DOHH2 (cell line): ENCODE measurements at regions not wholly inside any gene's neighbourhood (a gene's known extent, or its start where the extent isn't known, plus 50 kb on each side); places are given as distances from the start of the nearest gene placed in this dataset.

ENCODE experiments used
- H3F3A ChIP-seq: fragments of 200-600 bp; sonication (generic), shearing (Covaris generic); 2 replicates; pipeline ENCODE4 v1.6.0; 2016; ENCODE audit warnings: antibody characterized with exemption, mild to moderate bottlenecking; ENCODE audit not compliant: control insufficient read depth, insufficient read depth
- H3K27ac ChIP-seq: fragments of 200-600 bp; sonication (generic); 2 replicates; pipeline ENCODE4 v1.5.1; 2014; ENCODE audit warnings: low read depth, mild to moderate bottlenecking, low read length, moderate library complexity
- H3K27me3 ChIP-seq: fragments of 200-600 bp; sonication (generic); 2 replicates; pipeline ENCODE4 v1.6.1; 2014; ENCODE audit warnings: mild to moderate bottlenecking, low read length, mixed read lengths; ENCODE audit not compliant: control insufficient read depth
- H3K36me3 ChIP-seq: fragments of 200-600 bp; sonication (generic); 2 replicates; pipeline ENCODE4 v1.6.1; 2014; ENCODE audit warnings: mild to moderate bottlenecking, low read length, moderate library complexity, mixed read lengths; ENCODE audit not compliant: control insufficient read depth
- H3K4me1 ChIP-seq: fragments of 200-600 bp; sonication (generic); 2 replicates; pipeline ENCODE4 v1.6.1; 2014; ENCODE audit warnings: mild to moderate bottlenecking, low read length, mixed read lengths; ENCODE audit not compliant: control insufficient read depth
- H3K4me2 ChIP-seq: fragments of 200-600 bp; sonication (generic); 2 replicates; pipeline ENCODE4 v1.6.0; 2014; ENCODE audit warnings: mild to moderate bottlenecking, low read length, moderate library complexity
- H3K4me3 ChIP-seq: fragments of 200-600 bp; sonication (generic); 2 replicates; pipeline ENCODE4 v1.5.1; 2014; ENCODE audit warnings: mild to moderate bottlenecking, low read length, mixed read lengths
- H3K79me2 ChIP-seq: fragments of 200-600 bp; sonication (generic); 2 replicates; pipeline ENCODE4 v1.6.1; 2014; ENCODE audit warnings: mild to moderate bottlenecking, low read length, mixed read lengths; ENCODE audit not compliant: control insufficient read depth
- H3K9me2 ChIP-seq: fragments of 200-600 bp; sonication (generic); replicated peaks from 2 replicates; pipeline ENCODE4 v1.6.1; 2014; ENCODE audit warnings: mild to moderate bottlenecking, low read length, mixed read lengths; ENCODE audit not compliant: control insufficient read depth
- H3K9me3 ChIP-seq: fragments of 200-600 bp; sonication (generic); 2 replicates; pipeline ENCODE4 v1.6.1; 2014; ENCODE audit warnings: antibody characterized with exemption, low read length, mixed read lengths; ENCODE audit not compliant: control insufficient read depth, insufficient read depth
- H4K20me1 ChIP-seq: fragments of 200-600 bp; sonication (generic); 2 replicates; pipeline ENCODE4 v1.6.0; 2014; ENCODE audit warnings: low read depth, mild to moderate bottlenecking, antibody characterized with exemption, low read length, moderate library complexity; ENCODE audit not compliant: control insufficient read depth, insufficient read depth
- CTCF ChIP-seq: fragments of 200-600 bp; sonication (generic); IDR thresholded peaks from one replicate; pipeline ENCODE4 v1.5.1; 2014; ENCODE audit warnings: antibody characterized with exemption, mild to moderate bottlenecking, low read depth, low read length; ENCODE audit not compliant: poor library complexity, severe bottlenecking
- EZH2phosphoT487 ChIP-seq: fragments of 200-600 bp; sonication (generic); IDR thresholded peaks from 2 replicates; pipeline ENCODE4 v1.6.1; 2017; ENCODE audit warnings: borderline replicate concordance, mild to moderate bottlenecking, antibody characterized with exemption, low read length, moderate library complexity, mixed read lengths

GRCh38 chr11:33615751-33616150 lies 84.9 kb downstream of the C11orf91 start:
- no peak overlapping the region for H3K4me2 ChIP-seq
- no peaks in the 10 kb centered on the region for H3F3A ChIP-seq
- H3K4me1 ChIP-seq = no peaks in the 10 kb centered on the region
- no peak overlapping the region for H3K27ac ChIP-seq
- no peaks in the 10 kb centered on the region for H3K9me3 ChIP-seq
- no peak overlapping the region for H3K4me3 ChIP-seq
- H4K20me1 ChIP-seq = no peaks in the 10 kb centered on the region
- TF ChIP-seq CTCF = no peak
- no peak for TF ChIP-seq EZH2phosphoT487
- no peaks in the 10 kb centered on the region for H3K79me2 ChIP-seq
- H3K36me3 ChIP-seq = peaks cover 10% of the 10 kb centered on the region; the same call in 1 of the 2 replicates
- H3K27me3 ChIP-seq = no peaks in the 10 kb centered on the region
- H3K9me2 ChIP-seq = no peaks in the 10 kb centered on the region

- Histone ChIP-seq H3K4me1 (no peaks in the 10 kb centered on the region), H3K27me3 (no peaks in the 10 kb centered on the region), H4K20me1 (no peaks in the 10 kb centered on the region)
Observed at GRCh38 chr11:33613404-33613803, 87.2 kb downstream of the C11orf91 start.

GRCh38 chr11:33610903-33611302 lies 89.7 kb downstream of the C11orf91 start:
- Histone ChIP-seq H3K4me3 (no peak overlapping the region), H3F3A (no peaks in the 10 kb centered on the region), H3K9me2 (no peaks in the 10 kb centered on the region), H3K27ac (no peak overlapping the region), H4K20me1 (no peaks in the 10 kb centered on the region), H3K79me2 (no peaks in the 10 kb centered on the region), H3K9me3 (no peaks in the 10 kb centered on the region), H3K27me3 (no peaks in the 10 kb centered on the region), H3K4me2 (no peak overlapping the region), H3K36me3 (peaks cover 13% of the 10 kb centered on the region), H3K4me1 (no peaks in the 10 kb centered on the region)
- TF ChIP-seq EZH2phosphoT487 (no peak), CTCF (no peak)

More at GRCh38 chr11:33613404-33613803, 87.2 kb downstream of the C11orf91 start:
- H3K9me2 ChIP-seq = no peaks in the 10 kb centered on the region
- H3K9me3 ChIP-seq = no peaks in the 10 kb centered on the region
- H3F3A ChIP-seq = no peaks in the 10 kb centered on the region
- no peaks in the 10 kb centered on the region for H3K79me2 ChIP-seq
- peaks cover 7% of the 10 kb centered on the region; the same call in 1 of the 2 replicates for H3K36me3 ChIP-seq
- H3K4me3 ChIP-seq = no peak overlapping the region
- H3K27ac ChIP-seq = no peak overlapping the region
- no peak overlapping the region for H3K4me2 ChIP-seq
- no peak for TF ChIP-seq CTCF
- TF ChIP-seq EZH2phosphoT487 = no peak
